SH-SY5Y (cell line): ENCODE measurements at regions not wholly inside any gene's neighbourhood (a gene's known extent, or its start where the extent isn't known, plus 50 kb on each side); places are given as distances from the start of the nearest gene placed in this dataset.

Experiments
- GATA2 ChIP-seq: IDR thresholded peaks from 2 replicates; pipeline ENCODE4 v1.6.1; 2011; ENCODE audit warnings: mild to moderate bottlenecking, low read depth, low read length
- GATA3 ChIP-seq: IDR thresholded peaks from 2 replicates; pipeline ENCODE4 v1.6.1; 2011; ENCODE audit warnings: low read depth, mild to moderate bottlenecking, low read length, moderate library complexity

DNA sequence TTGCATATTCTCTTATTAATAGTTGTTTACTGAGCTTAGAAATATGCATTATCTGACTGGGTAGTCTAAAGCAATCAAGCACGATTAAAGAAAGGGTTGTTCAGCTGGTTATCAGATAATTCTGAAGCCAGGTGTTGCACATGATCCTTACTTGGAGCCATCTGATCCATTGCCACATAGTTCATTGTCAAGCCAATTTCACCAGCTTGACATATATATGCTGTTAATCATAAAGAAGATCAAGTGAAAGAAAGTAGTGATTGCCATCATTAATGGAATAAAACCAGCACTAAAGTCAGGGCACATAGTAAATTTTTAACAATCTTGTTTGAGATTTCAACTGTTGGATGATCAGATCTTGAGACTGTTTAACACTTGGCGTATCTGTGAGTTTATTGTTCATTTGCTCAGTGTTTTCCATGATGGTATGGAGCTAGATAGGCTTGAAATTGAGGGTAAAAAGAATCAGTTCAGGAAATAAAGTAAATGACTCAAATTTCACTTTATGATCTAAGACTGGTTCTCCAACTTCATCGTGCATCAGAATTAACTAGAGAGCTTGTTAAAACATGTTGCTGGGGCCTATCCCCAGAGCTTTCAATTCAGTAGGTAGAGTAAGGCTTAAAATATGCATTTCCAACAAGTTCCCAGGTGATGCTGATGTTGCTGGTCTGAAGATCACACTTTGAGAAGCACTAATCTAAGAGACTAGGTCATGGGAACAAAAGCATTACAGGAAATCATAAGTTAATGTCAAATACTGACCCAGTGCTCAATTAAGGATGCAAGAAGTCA lies 539.6 kb downstream of the SATB2 start:
- TF ChIP-seq GATA3: no peak
- TF ChIP-seq GATA2: no peak
